Activated CD4-positive, CD25-positive, alpha-beta regulatory T cell treated with anti-CD3 and anti-CD28 coated beads, Interleukin-2, amount 50 U/mL, for 72 hours (primary cell): ENCODE measurements at regions not wholly inside any gene's neighbourhood (a gene's known extent, or its start where the extent isn't known, plus 50 kb on each side); places are given as distances from the start of the nearest gene placed in this dataset.
"Not testable (repeated sequence)": the region's sequence is repeated elsewhere in the genome, so short reads cannot be mapped to it uniquely, and the experiment has no call there.

ENCODE experiments used
- DNase-seq: peaks from one replicate; pipeline ENCODE4 v3.0.0; 2021

- DNase-seq, result no peak
Measured at GRCh38 chr14:86091811-86092210, 561.9 kb downstream of the FLRT2 start.

GRCh38 chr14:86088156-86088555, 558.2 kb downstream of the FLRT2 start:
- DNase-seq, result no peak

GRCh38 chr14:86087377-86087776, 557.4 kb downstream of the FLRT2 start:
- DNase-seq, result no peak

- no peak for DNase-seq
Measured at GRCh38 chr14:86086962-86087361, 557.0 kb downstream of the FLRT2 start.

GRCh38 chr14:86084097-86084496, 554.2 kb downstream of the FLRT2 start:
- DNase-seq, result no peak

- DNase-seq, result no peak
Measured at GRCh38 chr14:86083616-86084015, 553.7 kb downstream of the FLRT2 start.

GRCh38 chr14:86072116-86072894, 542.4 kb downstream of the FLRT2 start:
- DNase-seq, result no peak

GRCh38 chr14:86066651-86067050, 536.7 kb downstream of the FLRT2 start:
- DNase-seq, result no peak

- DNase-seq, result no peak
Measured at GRCh38 chr14:86065407-86065806, 535.5 kb downstream of the FLRT2 start.

- not testable (repeated sequence) for DNase-seq
Measured at GRCh38 chr14:86064595-86064994, 534.7 kb downstream of the FLRT2 start.

GRCh38 chr14:86057018-86057667, 527.2 kb downstream of the FLRT2 start:
- no peak for DNase-seq

GRCh38 chr14:86055512-86056075, 525.6 kb downstream of the FLRT2 start:
- DNase-seq, result no peak

- no peak for DNase-seq
Measured at GRCh38 chr14:86052868-86053267, 522.9 kb downstream of the FLRT2 start.

- no peak for DNase-seq
Measured at GRCh38 chr14:86050757-86051156, 520.8 kb downstream of the FLRT2 start.

GRCh38 chr14:86050072-86050683, 520.2 kb downstream of the FLRT2 start:
- no peak for DNase-seq

GRCh38 chr14:86039176-86039575, 509.2 kb downstream of the FLRT2 start:
- no peak for DNase-seq

GRCh38 chr14:86038387-86039042, 508.6 kb downstream of the FLRT2 start:
- peak; percentile 36 for DNase-seq

- DNase-seq, result no peak
Measured at GRCh38 chr14:86035882-86036281, 505.9 kb downstream of the FLRT2 start.

- DNase-seq, result no peak
Measured at GRCh38 chr14:86027990-86028389, 498.0 kb downstream of the FLRT2 start.

GRCh38 chr14:86027144-86027543, 497.2 kb downstream of the FLRT2 start:
- DNase-seq, result no peak

GRCh38 chr14:86022031-86022629, 492.2 kb downstream of the FLRT2 start:
- no peak for DNase-seq

- DNase-seq, result no peak
Measured at GRCh38 chr14:86020841-86021240, 490.9 kb downstream of the FLRT2 start.

- no peak for DNase-seq
Measured at GRCh38 chr14:86015941-86016340, 486.0 kb downstream of the FLRT2 start.
